ENCODE measurements at regions not wholly inside any gene's neighbourhood (a gene's known extent, or its start where the extent isn't known, plus 50 kb on each side); places are given as distances from the start of the nearest gene placed in this dataset.

DNA sequence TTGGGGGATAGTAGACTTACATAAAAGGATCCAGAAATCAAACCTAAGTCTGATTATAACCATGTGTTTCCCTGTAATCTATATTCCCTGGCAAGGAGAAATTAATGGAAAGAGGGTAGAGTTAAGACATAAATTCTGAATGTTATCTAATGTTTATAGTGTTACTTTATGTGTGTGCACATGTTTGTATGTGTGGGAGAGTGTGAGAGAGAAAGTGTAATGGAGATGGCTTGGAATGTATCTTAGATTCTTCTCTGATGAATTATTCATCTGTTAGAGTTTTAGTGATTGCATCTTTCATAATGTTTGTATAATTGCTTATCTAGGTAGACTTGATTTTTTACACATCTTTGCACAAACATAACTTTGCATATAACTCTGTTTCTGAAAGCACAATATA is 490.9 kb downstream of the FLRT2 start:
- no peak overlapping the region for H3K27ac ChIP-seq (ENCODE audit: low read depth in 1 of 2, low read length in 2 of 2)
- H3K9me3 ChIP-seq (ENCODE audit: control insufficient read depth in 4 of 4, low read length in 3 of 4), result no peaks in the 10 kb centered on the region
- no peaks in the 10 kb centered on the region for H3K36me3 ChIP-seq (ENCODE audit: control insufficient read depth in 4 of 4, insufficient read depth in 3 of 4, low read depth in 1 of 4, low read length in 3 of 4)
- no peak overlapping the region for H3K9ac ChIP-seq (ENCODE audit: low read depth in 1 of 2, low read length in 2 of 2)
- DNase-seq (ENCODE audit: low spot score), result no peak
- no peaks in the 10 kb centered on the region for H3K4me1 ChIP-seq (ENCODE audit: control insufficient read depth in 4 of 4, insufficient read depth in 4 of 4, low read length in 3 of 4)
- H3K27me3 ChIP-seq (ENCODE audit: control insufficient read depth in 4 of 4, insufficient read depth in 4 of 4, low read length in 3 of 4), result no peaks in the 10 kb centered on the region
- TF ChIP-seq HNF4G (IDR thresholded peaks at IDR 0.05) (no peak), FOXA2 (IDR thresholded peaks at IDR 0.05) (no peak), GABPA (IDR thresholded peaks at IDR 0.05 in 1 of 2, conservative IDR thresholded peaks at IDR 0.05 in 1 of 2) (no peak), SP1 (IDR thresholded peaks at IDR 0.05) (no peak), RAD21 (IDR thresholded peaks at IDR 0.05) (no peak), JUND (IDR thresholded peaks at IDR 0.05) (no peak), RXRA (IDR thresholded peaks at IDR 0.05) (no peak), TAF1 (conservative IDR thresholded peaks at IDR 0.05) (no peak), YY1 (IDR thresholded peaks at IDR 0.05) (no peak)
- TF ChIP-seq, protein P1, sequence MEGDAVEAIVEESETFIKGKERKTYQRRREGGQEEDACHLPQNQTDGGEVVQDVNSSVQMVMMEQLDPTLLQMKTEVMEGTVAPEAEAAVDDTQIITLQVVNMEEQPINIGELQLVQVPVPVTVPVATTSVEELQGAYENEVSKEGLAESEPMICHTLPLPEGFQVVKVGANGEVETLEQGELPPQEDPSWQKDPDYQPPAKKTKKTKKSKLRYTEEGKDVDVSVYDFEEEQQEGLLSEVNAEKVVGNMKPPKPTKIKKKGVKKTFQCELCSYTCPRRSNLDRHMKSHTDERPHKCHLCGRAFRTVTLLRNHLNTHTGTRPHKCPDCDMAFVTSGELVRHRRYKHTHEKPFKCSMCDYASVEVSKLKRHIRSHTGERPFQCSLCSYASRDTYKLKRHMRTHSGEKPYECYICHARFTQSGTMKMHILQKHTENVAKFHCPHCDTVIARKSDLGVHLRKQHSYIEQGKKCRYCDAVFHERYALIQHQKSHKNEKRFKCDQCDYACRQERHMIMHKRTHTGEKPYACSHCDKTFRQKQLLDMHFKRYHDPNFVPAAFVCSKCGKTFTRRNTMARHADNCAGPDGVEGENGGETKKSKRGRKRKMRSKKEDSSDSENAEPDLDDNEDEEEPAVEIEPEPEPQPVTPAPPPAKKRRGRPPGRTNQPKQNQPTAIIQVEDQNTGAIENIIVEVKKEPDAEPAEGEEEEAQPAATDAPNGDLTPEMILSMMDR (IDR thresholded peaks at IDR 0.05; ENCODE audit: low read depth, low read length, missing input control), result no peak
- TF ChIP-seq, protein P2, sequence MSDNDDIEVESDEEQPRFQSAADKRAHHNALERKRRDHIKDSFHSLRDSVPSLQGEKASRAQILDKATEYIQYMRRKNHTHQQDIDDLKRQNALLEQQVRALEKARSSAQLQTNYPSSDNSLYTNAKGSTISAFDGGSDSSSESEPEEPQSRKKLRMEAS (IDR thresholded peaks at IDR 0.05), result no peak
- TF ChIP-seq, protein P3, sequence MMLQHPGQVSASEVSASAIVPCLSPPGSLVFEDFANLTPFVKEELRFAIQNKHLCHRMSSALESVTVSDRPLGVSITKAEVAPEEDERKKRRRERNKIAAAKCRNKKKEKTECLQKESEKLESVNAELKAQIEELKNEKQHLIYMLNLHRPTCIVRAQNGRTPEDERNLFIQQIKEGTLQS (IDR thresholded peaks at IDR 0.05), result no peak
- TF ChIP-seq, protein P4, sequence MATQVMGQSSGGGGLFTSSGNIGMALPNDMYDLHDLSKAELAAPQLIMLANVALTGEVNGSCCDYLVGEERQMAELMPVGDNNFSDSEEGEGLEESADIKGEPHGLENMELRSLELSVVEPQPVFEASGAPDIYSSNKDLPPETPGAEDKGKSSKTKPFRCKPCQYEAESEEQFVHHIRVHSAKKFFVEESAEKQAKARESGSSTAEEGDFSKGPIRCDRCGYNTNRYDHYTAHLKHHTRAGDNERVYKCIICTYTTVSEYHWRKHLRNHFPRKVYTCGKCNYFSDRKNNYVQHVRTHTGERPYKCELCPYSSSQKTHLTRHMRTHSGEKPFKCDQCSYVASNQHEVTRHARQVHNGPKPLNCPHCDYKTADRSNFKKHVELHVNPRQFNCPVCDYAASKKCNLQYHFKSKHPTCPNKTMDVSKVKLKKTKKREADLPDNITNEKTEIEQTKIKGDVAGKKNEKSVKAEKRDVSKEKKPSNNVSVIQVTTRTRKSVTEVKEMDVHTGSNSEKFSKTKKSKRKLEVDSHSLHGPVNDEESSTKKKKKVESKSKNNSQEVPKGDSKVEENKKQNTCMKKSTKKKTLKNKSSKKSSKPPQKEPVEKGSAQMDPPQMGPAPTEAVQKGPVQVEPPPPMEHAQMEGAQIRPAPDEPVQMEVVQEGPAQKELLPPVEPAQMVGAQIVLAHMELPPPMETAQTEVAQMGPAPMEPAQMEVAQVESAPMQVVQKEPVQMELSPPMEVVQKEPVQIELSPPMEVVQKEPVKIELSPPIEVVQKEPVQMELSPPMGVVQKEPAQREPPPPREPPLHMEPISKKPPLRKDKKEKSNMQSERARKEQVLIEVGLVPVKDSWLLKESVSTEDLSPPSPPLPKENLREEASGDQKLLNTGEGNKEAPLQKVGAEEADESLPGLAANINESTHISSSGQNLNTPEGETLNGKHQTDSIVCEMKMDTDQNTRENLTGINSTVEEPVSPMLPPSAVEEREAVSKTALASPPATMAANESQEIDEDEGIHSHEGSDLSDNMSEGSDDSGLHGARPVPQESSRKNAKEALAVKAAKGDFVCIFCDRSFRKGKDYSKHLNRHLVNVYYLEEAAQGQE (IDR thresholded peaks at IDR 0.05), result no peak
- H3K4me3 ChIP-seq (ENCODE audit: low read depth in 1 of 3, low read length in 3 of 3), result no peak overlapping the region

DNA sequence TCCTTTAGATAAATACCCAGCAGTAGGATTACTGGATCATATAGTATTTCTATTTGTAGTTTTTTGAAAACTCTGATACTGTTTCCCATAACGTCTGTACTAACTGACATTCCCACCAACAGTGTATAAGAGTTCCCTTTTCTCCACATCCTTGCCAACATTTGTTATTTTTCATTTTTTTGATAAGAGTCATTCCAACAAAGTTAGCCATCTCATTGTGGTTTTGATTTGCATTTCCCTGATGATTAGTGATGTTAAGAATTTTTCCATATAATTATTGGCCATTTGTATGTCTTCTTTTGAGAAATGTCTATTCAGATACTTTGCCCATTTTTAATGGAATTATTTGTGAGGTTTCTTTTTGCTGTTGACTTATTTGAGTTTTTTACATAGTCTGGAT is 486.0 kb downstream of the FLRT2 start:
- no peak for DNase-seq (ENCODE audit: low spot score)
- no peaks in the 10 kb centered on the region for H3K9me3 ChIP-seq (ENCODE audit: control insufficient read depth in 4 of 4, low read length in 3 of 4)
- H3K9ac ChIP-seq (ENCODE audit: low read depth in 1 of 2, low read length in 2 of 2), result no peak overlapping the region
- H3K4me3 ChIP-seq (ENCODE audit: low read depth in 1 of 3, low read length in 3 of 3), result no peak overlapping the region
- no peak overlapping the region for H3K27ac ChIP-seq (ENCODE audit: low read depth in 1 of 2, low read length in 2 of 2)
- no peaks in the 10 kb centered on the region for H3K36me3 ChIP-seq (ENCODE audit: control insufficient read depth in 4 of 4, insufficient read depth in 3 of 4, low read depth in 1 of 4, low read length in 3 of 4)
- no peaks in the 10 kb centered on the region for H3K4me1 ChIP-seq (ENCODE audit: control insufficient read depth in 4 of 4, insufficient read depth in 4 of 4, low read length in 3 of 4)
- no peaks in the 10 kb centered on the region for H3K27me3 ChIP-seq (ENCODE audit: control insufficient read depth in 4 of 4, insufficient read depth in 4 of 4, low read length in 3 of 4)
- 73% methylated on average over 1 of the region's 1 CpG for WGBS
- no peak for TF ChIP-seq JUND (IDR thresholded peaks at IDR 0.05)
- no peak for TF ChIP-seq SP1 (IDR thresholded peaks at IDR 0.05)
- TF ChIP-seq YY1 (IDR thresholded peaks at IDR 0.05), result no peak
- TF ChIP-seq, protein P4 (IDR thresholded peaks at IDR 0.05), result no peak
- TF ChIP-seq, protein P3 (IDR thresholded peaks at IDR 0.05), result no peak
- TF ChIP-seq HNF4G (IDR thresholded peaks at IDR 0.05), result no peak
- no peak for TF ChIP-seq TAF1 (conservative IDR thresholded peaks at IDR 0.05)
- TF ChIP-seq FOXA1 (IDR thresholded peaks at IDR 0.05), result no peak
- TF ChIP-seq RAD21 (IDR thresholded peaks at IDR 0.05), result no peak
- TF ChIP-seq, protein P5, sequence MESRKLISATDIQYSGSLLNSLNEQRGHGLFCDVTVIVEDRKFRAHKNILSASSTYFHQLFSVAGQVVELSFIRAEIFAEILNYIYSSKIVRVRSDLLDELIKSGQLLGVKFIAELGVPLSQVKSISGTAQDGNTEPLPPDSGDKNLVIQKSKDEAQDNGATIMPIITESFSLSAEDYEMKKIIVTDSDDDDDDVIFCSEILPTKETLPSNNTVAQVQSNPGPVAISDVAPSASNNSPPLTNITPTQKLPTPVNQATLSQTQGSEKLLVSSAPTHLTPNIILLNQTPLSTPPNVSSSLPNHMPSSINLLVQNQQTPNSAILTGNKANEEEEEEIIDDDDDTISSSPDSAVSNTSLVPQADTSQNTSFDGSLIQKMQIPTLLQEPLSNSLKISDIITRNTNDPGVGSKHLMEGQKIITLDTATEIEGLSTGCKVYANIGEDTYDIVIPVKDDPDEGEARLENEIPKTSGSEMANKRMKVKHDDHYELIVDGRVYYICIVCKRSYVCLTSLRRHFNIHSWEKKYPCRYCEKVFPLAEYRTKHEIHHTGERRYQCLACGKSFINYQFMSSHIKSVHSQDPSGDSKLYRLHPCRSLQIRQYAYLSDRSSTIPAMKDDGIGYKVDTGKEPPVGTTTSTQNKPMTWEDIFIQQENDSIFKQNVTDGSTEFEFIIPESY (IDR thresholded peaks at IDR 0.05), result no peak
- TF ChIP-seq EGR1 (IDR thresholded peaks at IDR 0.05; ENCODE audit: low read depth in 2 of 2), result no peak
- no peak for TF ChIP-seq GABPA (IDR thresholded peaks at IDR 0.05 in 1 of 2, conservative IDR thresholded peaks at IDR 0.05 in 1 of 2)
- TF ChIP-seq, protein P2 (IDR thresholded peaks at IDR 0.05), result no peak
- no peak for TF ChIP-seq RXRA (IDR thresholded peaks at IDR 0.05)
- TF ChIP-seq, protein P1 (IDR thresholded peaks at IDR 0.05; ENCODE audit: low read depth, low read length, missing input control), result no peak
